Gastrocnemius medialis (tissue), 4 donors: ENCODE measurements at regions not wholly inside any gene's neighbourhood (a gene's known extent, or its start where the extent isn't known, plus 50 kb on each side); places are given as distances from the start of the nearest gene placed in this dataset.

Experiments
- POLR2A ChIP-seq, 2 donors: fragments of 450-650 bp; IDR thresholded peaks; one replicate each; pipeline ENCODE4 v1.6.1; 2017; ENCODE audit warnings: antibody characterized with exemption in 2 of 2, mild to moderate bottlenecking in 2 of 2, moderate library complexity in 2 of 2
- TF ChIP-seq, protein P1 (sequence below), 5 experiments: fragments of 450-650 bp in 3 of 5; fragments of 200-600 bp in 2 of 5; sonication (generic) in 2 of 5; IDR thresholded peaks in 4 of 5; conservative IDR thresholded peaks in 1 of 5; 1 replicate in 4 of 5; 2 replicates in 1 of 5; pipeline ENCODE4 v1.5.1; 2016 to 2019; ENCODE audit warnings: antibody characterized with exemption in 5 of 5, mild to moderate bottlenecking in 3 of 5, moderate library complexity in 3 of 5

DNA sequence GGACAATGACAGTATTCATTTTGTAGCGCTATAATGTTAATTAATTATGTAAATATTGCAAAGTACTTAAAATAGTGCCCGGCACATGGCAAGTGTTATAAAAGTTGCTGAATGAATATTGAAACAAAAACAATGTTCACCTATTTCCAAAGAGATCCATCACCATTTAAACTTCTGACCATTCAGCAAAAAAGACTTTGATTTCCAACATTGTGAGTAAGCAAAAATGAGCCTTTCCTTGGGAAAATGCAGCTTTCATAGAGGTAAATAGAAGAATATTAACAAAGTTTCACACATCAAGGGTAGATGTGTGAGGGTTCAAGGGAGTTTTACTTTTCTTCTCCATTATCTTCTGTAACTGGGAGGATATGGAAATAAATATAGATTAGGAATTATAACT is 1089.4 kb upstream of the C9orf72 start:
- TF ChIP-seq, protein P1, sequence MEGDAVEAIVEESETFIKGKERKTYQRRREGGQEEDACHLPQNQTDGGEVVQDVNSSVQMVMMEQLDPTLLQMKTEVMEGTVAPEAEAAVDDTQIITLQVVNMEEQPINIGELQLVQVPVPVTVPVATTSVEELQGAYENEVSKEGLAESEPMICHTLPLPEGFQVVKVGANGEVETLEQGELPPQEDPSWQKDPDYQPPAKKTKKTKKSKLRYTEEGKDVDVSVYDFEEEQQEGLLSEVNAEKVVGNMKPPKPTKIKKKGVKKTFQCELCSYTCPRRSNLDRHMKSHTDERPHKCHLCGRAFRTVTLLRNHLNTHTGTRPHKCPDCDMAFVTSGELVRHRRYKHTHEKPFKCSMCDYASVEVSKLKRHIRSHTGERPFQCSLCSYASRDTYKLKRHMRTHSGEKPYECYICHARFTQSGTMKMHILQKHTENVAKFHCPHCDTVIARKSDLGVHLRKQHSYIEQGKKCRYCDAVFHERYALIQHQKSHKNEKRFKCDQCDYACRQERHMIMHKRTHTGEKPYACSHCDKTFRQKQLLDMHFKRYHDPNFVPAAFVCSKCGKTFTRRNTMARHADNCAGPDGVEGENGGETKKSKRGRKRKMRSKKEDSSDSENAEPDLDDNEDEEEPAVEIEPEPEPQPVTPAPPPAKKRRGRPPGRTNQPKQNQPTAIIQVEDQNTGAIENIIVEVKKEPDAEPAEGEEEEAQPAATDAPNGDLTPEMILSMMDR (IDR thresholded peaks at IDR 0.05 in 4 of 5, conservative IDR thresholded peaks at IDR 0.05 in 1 of 5), result no peak
- no peak for TF ChIP-seq POLR2A (IDR thresholded peaks at IDR 0.05)
